Activated T-cell treated with anti-CD3 and anti-CD28 coated beads, Interleukin-2, amount 50 U/mL, for 4 hours (primary cell): ENCODE measurements at regions not wholly inside any gene's neighbourhood (a gene's known extent, or its start where the extent isn't known, plus 50 kb on each side); places are given as distances from the start of the nearest gene placed in this dataset.
A peak's percentile ranks its signal among the peaks of the same experiment; 100 is the strongest.

ENCODE experiments used
- ATAC-seq, 2 donors: fragments of 200-7000 bp; cut with Tn5 transposase; one replicate each; pipeline ENCODE4 v1.10.0; 2021
- DNase-seq: peaks from one replicate; pipeline ENCODE4 v3.0.0-alpha.2; 2020
- H3K27me3 Mint-ChIP-seq: one replicate; pipeline ENCODE4 v1.8.0; 2021; ENCODE audit warnings: low read depth, mixed read lengths
- H3K36me3 Mint-ChIP-seq: one replicate; pipeline ENCODE4 v1.8.0; 2022; ENCODE audit warnings: mixed read lengths; ENCODE audit not compliant: insufficient read depth
- H3K4me1 Mint-ChIP-seq: one replicate; pipeline ENCODE4 v1.8.0; 2021; ENCODE audit warnings: low read depth, mixed read lengths
- H3K4me3 Mint-ChIP-seq: one replicate; pipeline ENCODE4 v1.8.0; 2021; ENCODE audit warnings: mild to moderate bottlenecking, moderate library complexity, mixed read lengths
- H3K9me3 Mint-ChIP-seq: one replicate; pipeline ENCODE4 v1.8.0; 2021; ENCODE audit warnings: mixed read lengths

DNA sequence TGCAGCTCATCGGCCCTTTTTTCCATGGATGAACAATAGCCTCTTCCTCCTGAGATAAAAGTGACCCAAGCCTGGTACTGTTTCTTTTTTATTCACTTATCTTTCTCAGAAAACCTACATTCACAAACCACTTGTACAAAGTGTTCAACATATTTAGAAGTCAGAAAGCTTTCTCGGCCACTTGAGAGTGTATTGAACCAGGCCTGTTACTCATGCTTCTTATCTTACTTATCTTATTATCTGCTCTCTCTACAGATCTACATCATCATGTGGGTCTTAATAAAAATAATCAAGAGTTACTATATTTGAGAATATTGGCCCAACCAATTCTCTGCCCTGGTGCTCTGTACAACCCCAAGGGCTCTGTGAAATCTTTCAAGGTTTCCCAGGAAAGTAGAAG is 242.1 kb downstream of the MREG start:
- H3K27me3 Mint-ChIP-seq, result peaks cover 9% of the 10 kb centered on the region
- no peak for DNase-seq
- no peaks in the 10 kb centered on the region for H3K4me1 Mint-ChIP-seq
- H3K4me3 Mint-ChIP-seq, result no peak overlapping the region
- no peaks in the 10 kb centered on the region for H3K36me3 Mint-ChIP-seq
- no peak for ATAC-seq
- no peaks in the 10 kb centered on the region for H3K9me3 Mint-ChIP-seq

GRCh38 chr2:215770668-215771067 is 242.7 kb downstream of the MREG start:
- no peak for ATAC-seq
- no peaks in the 10 kb centered on the region for H3K9me3 Mint-ChIP-seq
- DNase-seq, result no peak
- no peaks in the 10 kb centered on the region for H3K4me1 Mint-ChIP-seq
- H3K4me3 Mint-ChIP-seq, result no peak overlapping the region
- H3K27me3 Mint-ChIP-seq, result peaks cover 7% of the 10 kb centered on the region
- no peaks in the 10 kb centered on the region for H3K36me3 Mint-ChIP-seq

DNA sequence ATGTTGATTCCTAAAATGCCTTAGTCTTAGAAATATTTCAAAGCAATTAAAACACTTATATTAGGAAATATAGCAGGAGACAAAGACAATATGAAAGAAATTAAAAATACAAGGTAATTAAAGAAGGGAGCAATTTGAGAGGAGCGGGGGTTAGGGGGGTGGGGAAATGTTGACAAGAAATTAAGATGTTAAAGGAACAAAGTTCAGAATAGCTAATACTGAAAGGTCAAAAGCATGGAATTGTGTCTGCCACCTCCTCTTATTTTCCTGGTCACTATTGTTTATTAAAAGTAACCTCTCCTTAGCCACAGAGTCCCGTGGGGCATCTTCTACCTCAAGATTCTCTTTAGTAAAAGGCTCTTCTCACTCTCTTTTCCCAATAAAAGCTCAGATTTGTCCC is 244.1 kb downstream of the MREG start:
- ATAC-seq (no peak), DNase-seq (no peak)
- H3K4me3 Mint-ChIP-seq, result no peak overlapping the region
- peaks cover 5% of the 10 kb centered on the region for H3K27me3 Mint-ChIP-seq
- H3K9me3 Mint-ChIP-seq, result no peaks in the 10 kb centered on the region
- no peaks in the 10 kb centered on the region for H3K36me3 Mint-ChIP-seq
- H3K4me1 Mint-ChIP-seq, result no peaks in the 10 kb centered on the region

GRCh38 chr2:215767625-215768024 is 245.7 kb downstream of the MREG start:
- DNase-seq (no peak), ATAC-seq (no peak)
- no peak overlapping the region for H3K4me3 Mint-ChIP-seq
- no peaks in the 10 kb centered on the region for H3K36me3 Mint-ChIP-seq
- H3K4me1 Mint-ChIP-seq, result no peaks in the 10 kb centered on the region
- H3K27me3 Mint-ChIP-seq, result peaks cover 3% of the 10 kb centered on the region
- H3K9me3 Mint-ChIP-seq, result no peaks in the 10 kb centered on the region

DNA sequence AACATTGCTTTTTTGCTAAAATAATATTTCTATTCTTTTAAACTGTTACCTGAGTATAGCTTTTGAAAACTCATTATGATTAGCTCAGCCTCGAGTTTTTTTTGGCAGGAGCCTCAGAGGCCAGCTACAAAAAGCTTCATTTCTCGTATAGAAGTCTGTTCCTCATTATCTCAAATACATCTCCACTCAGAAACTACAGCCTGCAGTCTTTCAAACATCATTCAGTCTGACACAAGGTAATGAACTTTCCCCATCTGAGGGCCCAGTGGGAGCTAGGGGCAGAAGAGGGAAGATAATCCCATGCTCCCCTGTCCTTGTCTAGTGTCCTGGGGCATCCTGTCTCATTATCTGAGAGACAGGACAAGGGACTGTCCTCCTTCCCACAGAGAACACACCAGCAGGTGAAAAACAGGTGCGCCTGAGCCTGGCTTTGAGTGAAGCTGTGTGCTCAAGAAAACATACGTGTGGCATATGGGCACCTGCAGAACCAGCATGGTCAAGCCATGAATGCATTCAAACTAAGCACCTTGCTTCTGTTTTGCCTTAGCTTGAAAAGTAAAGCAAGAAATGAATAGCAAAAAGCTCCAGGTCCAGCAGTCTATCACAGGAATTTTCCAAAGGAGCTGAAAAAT is 247.5 kb downstream of the MREG start:
- no peaks in the 10 kb centered on the region for H3K9me3 Mint-ChIP-seq
- no peaks in the 10 kb centered on the region for H3K36me3 Mint-ChIP-seq
- no peak for ATAC-seq
- no peaks in the 10 kb centered on the region for H3K4me1 Mint-ChIP-seq
- no peak for DNase-seq
- H3K4me3 Mint-ChIP-seq, result no peak overlapping the region
- peaks cover 3% of the 10 kb centered on the region for H3K27me3 Mint-ChIP-seq

- H3K27me3 Mint-ChIP-seq, result peaks cover 3% of the 10 kb centered on the region
- peaks cover 4% of the 10 kb centered on the region for H3K4me1 Mint-ChIP-seq
- ATAC-seq, result peak in 1 of 2 donors; percentile 28
- no peaks in the 10 kb centered on the region for H3K36me3 Mint-ChIP-seq
- DNase-seq, result no peak
- no peak overlapping the region for H3K4me3 Mint-ChIP-seq
- H3K9me3 Mint-ChIP-seq, result no peaks in the 10 kb centered on the region
Observed at GRCh38 chr2:215764441-215765048, 248.8 kb downstream of the MREG start.

GRCh38 chr2:215760557-215760956 is 252.8 kb downstream of the MREG start:
- DNase-seq (no peak), ATAC-seq (no peak)
- Mint-ChIP-seq H3K27me3 (peaks cover 4% of the 10 kb centered on the region), H3K4me3 (no peak overlapping the region), H3K9me3 (no peaks in the 10 kb centered on the region), H3K36me3 (no peaks in the 10 kb centered on the region), H3K4me1 (peaks cover 4% of the 10 kb centered on the region)

GRCh38 chr2:215760091-215760490 is 253.3 kb downstream of the MREG start:
- Mint-ChIP-seq H3K36me3 (no peaks in the 10 kb centered on the region), H3K4me1 (peaks cover 4% of the 10 kb centered on the region), H3K4me3 (no peak overlapping the region), H3K9me3 (no peaks in the 10 kb centered on the region), H3K27me3 (peaks cover 4% of the 10 kb centered on the region)
- no peak for DNase-seq
- ATAC-seq, result no peak

DNA sequence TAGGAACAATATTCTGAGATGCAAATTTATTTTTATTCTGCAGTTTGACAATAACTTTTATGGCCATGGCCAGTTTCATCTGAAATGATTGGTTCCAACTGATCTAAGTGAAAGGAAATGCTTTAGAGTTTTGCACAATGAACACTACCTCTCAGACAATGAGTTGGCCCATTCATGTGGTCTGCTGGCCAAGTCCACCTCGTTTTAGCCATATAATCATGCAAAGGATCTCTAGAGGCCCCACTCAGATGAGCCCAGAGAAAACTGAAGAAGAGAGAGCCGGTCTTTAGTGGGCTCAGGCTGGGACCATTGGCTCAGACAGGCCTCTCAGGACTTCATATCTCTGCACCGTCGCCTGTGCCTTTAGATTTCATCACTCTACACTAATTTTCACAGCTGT is 254.7 kb downstream of the MREG start:
- DNase-seq (no peak), ATAC-seq (no peak)
- peaks cover 4% of the 10 kb centered on the region for H3K4me1 Mint-ChIP-seq
- H3K27me3 Mint-ChIP-seq, result peaks cover 4% of the 10 kb centered on the region
- H3K36me3 Mint-ChIP-seq, result no peaks in the 10 kb centered on the region
- H3K4me3 Mint-ChIP-seq, result no peak overlapping the region
- H3K9me3 Mint-ChIP-seq, result no peaks in the 10 kb centered on the region

DNA sequence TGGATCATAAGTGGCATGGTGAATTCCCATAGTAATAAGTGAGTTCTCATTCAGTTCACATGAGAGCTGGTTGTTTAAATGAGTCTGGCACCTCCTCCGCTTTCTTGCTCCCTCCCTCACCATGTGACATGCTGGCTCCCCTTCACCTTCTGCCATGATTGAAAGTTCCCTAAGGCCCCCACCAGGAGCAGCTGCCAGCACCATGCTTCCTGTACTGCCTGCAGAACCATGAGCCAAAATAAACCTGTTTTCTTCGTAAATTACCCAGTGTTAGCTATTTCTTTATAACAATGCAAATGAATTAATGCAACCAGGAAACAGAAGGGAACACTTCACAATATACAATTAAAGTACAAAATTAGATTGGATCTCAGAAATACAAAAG is 257.0 kb downstream of the MREG start:
- peaks cover 2% of the 10 kb centered on the region for H3K27me3 Mint-ChIP-seq
- no peaks in the 10 kb centered on the region for H3K9me3 Mint-ChIP-seq
- no peaks in the 10 kb centered on the region for H3K36me3 Mint-ChIP-seq
- no peak overlapping the region for H3K4me3 Mint-ChIP-seq
- ATAC-seq (no peak), DNase-seq (no peak)
- H3K4me1 Mint-ChIP-seq, result peaks cover 11% of the 10 kb centered on the region

- no peak overlapping the region for H3K4me3 Mint-ChIP-seq
- no peaks in the 10 kb centered on the region for H3K9me3 Mint-ChIP-seq
- ATAC-seq, result no peak
Observed at GRCh38 chr2:215755641-215756345, 257.6 kb downstream of the MREG start.

DNA sequence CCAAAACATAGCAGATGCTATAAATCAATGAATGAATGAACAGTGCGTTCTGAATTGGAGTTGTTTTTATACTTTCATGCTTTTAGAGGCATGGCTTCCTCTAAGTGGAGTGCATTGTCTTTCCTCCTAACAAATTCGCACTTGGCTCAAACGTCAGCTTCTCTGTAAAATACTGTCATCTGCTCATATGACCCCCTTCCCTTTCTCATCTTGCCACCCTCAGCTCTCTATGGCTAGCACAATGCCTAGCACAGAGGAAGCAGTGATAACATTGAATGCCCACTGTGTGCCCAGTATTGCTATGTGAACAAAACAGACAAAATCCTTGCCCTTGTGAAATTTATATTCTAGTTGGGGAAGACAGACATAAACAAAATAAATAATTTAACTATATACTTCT is 258.8 kb downstream of the MREG start:
- Mint-ChIP-seq H3K36me3 (no peaks in the 10 kb centered on the region), H3K9me3 (no peaks in the 10 kb centered on the region), H3K4me1 (peaks cover 26% of the 10 kb centered on the region), H3K4me3 (no peak overlapping the region), H3K27me3 (peaks cover 2% of the 10 kb centered on the region)
- ATAC-seq, result no peak
- DNase-seq, result no peak

More at GRCh38 chr2:215755641-215756345, 257.6 kb downstream of the MREG start:
- H3K4me1 Mint-ChIP-seq, result peaks cover 17% of the 10 kb centered on the region
- peaks cover 2% of the 10 kb centered on the region for H3K27me3 Mint-ChIP-seq
- no peak for DNase-seq
- no peaks in the 10 kb centered on the region for H3K36me3 Mint-ChIP-seq

GRCh38 chr2:215753808-215754207 is 259.5 kb downstream of the MREG start:
- DNase-seq (no peak), ATAC-seq (no peak)
- H3K4me1 Mint-ChIP-seq, result peaks cover 29% of the 10 kb centered on the region
- no peaks in the 10 kb centered on the region for H3K9me3 Mint-ChIP-seq
- H3K27me3 Mint-ChIP-seq, result peaks cover 4% of the 10 kb centered on the region
- no peak overlapping the region for H3K4me3 Mint-ChIP-seq
- H3K36me3 Mint-ChIP-seq, result no peaks in the 10 kb centered on the region

GRCh38 chr2:215752991-215753390 is 260.4 kb downstream of the MREG start:
- ATAC-seq (no peak), DNase-seq (no peak)
- no peak overlapping the region for H3K4me3 Mint-ChIP-seq
- H3K36me3 Mint-ChIP-seq, result no peaks in the 10 kb centered on the region
- H3K9me3 Mint-ChIP-seq, result no peaks in the 10 kb centered on the region
- peaks cover 4% of the 10 kb centered on the region for H3K27me3 Mint-ChIP-seq
- peaks cover 29% of the 10 kb centered on the region for H3K4me1 Mint-ChIP-seq

DNA sequence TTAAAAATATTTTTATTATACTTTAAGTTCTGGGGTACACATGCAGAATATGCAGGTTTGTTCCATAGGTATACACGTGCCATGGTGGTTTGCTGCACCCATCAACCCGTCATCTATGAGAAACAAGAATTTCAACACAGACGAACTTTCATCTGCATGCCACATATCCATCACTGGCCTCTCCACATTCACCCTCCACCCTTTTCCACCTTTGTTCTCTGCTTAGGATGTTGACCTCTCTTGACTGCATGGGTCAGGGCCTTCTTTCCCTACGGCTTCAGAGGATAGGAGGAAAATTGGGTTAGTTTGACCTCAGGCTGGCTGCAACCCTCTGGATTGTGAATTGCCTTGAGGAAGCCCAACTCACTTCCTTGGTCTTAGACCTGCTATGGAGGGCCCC is 260.9 kb downstream of the MREG start:
- no peaks in the 10 kb centered on the region for H3K36me3 Mint-ChIP-seq
- DNase-seq, result no peak
- peaks cover 4% of the 10 kb centered on the region for H3K27me3 Mint-ChIP-seq
- no peaks in the 10 kb centered on the region for H3K9me3 Mint-ChIP-seq
- ATAC-seq, result no peak
- peaks cover 29% of the 10 kb centered on the region for H3K4me1 Mint-ChIP-seq
- no peak overlapping the region for H3K4me3 Mint-ChIP-seq
